ENCODE measurements at regions not wholly inside any gene's neighbourhood (a gene's known extent, or its start where the extent isn't known, plus 50 kb on each side); places are given as distances from the start of the nearest gene placed in this dataset.
"Not testable (repeated sequence)": the region's sequence is repeated elsewhere in the genome, so short reads cannot be mapped to it uniquely, and the experiment has no call there.

DNA sequence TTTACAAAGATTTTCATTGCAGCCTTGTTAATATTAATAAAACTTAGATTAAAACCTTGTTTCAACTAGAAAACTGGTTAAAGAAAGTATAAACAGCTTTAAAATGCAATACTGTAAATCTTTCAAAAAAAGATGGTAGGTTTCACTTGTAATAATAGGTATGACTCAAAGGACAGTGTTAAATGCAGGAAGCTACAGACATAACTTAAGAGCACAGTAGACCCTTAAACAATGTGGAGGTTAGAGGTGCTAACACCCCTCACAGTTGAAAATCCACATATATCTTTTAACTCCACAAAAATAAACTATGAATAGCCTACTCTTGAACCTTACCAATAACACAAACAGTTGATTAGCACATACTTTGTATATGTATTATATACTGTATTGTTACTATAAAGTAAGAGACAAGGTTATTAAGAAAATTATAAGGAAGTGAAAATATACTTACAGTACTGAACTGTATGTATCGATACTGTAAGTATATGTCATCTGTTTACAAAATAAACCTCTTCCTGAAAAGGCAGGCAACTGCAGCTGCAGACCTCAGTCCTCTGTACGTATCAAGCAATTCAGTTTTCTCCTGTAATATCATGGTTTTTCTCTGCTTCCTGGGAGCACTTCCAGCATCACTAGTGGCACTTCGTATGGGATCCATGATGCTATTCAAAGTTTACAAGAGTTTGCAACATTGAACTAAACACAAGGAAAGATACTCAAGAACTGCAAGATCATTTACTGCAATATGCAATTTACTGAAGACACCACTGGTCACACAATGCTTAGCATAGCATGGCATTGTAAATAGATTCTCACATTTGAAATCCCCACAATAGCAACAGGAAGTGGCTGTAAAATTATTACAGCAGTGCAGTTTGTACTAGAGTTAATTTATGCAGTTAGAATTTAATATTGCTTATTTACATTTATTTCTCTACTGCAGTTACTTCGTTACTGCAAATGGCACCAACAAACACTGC lies 610.5 kb upstream of the LRRTM4 start:
- DNase-seq (ENCODE audit: low spot score) (no peak), FAIRE-seq (no peak)

DNA sequence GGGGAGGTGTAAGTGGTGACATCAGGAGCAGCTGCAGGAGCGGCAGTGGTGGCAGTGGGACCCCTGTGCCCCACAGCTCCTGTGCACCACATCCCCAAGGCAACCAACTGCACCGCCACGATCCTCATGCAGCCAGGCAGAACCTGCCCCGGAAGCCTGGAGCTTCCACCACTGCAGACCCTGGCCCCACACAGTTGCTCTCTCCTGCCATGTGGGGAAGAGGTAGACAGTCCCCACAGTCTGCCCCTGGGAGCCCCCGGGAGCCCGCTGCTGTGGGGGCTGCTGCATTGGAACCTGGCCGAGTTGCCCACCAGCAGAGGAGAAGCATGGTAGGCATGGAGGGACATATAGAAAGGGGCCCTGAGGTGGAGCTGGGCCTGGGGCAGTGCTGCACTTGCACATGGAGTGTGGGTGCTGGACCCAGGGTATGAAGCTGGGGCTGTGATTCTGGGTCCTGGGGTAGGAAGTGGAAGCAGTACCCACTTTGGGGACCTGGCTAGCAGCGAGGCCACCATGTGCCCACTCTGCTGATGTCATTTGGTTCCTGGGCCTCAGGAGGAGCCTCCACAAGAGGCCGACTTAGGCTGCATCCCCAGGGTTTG lies 623.3 kb upstream of the LRRTM4 start:
- no peak for DNase-seq (ENCODE audit: low spot score)
- no peak for FAIRE-seq

DNA sequence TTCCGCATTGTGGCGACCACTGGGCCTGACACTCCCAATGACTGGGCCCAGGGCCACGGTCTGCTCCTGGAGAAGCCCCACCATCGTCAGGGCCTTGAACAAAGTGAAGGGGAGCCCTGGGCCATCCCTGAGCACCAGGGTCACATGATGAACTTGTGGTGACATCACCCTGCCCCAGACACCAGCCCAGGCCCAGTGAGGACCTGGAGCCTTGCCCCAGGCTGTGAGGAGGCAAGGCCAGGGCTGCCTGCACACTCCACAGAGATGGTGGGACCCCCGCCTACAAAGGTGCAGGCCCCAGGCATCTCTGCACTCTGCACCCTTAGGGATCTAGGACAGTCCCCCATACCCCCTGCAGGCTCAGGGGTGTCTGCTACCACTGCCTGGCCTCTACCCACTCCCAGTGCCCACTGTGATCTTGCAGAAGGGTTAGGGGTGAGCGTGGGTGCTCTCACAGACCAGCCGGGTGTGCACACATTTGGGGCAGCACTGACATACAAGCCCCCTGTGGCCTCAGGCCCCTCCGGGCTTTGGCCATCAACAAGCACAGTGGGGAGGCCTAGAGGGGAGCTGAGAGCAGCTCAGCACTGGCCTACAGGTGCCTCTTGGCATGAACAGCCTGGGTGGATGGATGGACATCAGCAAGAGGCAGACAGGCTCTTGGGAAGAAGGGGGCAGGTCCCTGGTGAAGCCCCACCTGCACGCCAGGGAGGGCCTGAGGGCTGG lies 624.0 kb upstream of the LRRTM4 start:
- FAIRE-seq, result no peak
- DNase-seq (ENCODE audit: low spot score), result no peak

GRCh38 chr2:78147466-78147865 lies 625.3 kb upstream of the LRRTM4 start:
- DNase-seq (ENCODE audit: low spot score) (no peak), FAIRE-seq (no peak)

- no peak for DNase-seq (ENCODE audit: low spot score)
- no peak for FAIRE-seq
Measured at GRCh38 chr2:78154586-78154985, 632.4 kb upstream of the LRRTM4 start.

DNA sequence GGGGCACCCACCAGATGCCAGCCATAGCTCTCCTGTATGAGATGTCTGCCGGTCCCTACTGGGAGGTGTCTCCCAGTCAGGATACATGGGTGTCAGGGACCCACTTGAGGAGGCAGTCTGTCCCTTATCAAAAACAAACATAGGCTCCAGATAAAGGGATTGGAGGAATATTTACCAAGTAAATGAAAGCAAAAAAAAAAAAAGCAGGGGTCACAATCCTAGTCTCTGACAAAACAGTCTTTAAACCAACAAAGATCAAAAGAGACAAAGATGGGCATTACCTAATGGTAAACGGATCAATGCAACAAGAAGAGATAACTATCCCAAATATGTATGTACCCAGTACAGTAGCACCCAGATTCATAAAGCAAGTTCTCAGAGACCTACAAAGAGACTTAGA lies 640.0 kb upstream of the LRRTM4 start:
- no peak for DNase-seq (ENCODE audit: low spot score)
- FAIRE-seq, result no peak

DNA sequence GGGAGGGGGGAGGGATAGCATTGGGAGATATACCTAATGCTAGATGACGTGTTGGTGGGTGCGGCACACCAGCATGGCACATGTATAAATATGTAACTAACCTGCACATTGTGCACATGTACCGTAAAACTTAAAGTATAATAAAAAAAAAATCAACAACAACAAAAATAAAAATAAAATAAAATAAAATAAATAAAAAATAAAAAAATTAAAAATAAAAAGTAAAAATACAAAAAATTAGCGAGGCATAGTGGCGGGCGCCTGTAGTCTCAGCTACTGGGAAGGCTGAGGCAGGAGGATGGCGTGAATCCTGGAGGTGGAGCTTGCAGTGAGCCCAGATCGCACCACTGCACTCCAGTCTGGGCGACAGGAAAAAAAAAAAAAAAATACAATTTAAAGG lies 650.0 kb upstream of the LRRTM4 start:
- FAIRE-seq; DNase-seq (ENCODE audit: low spot score): not testable (repeated sequence)

- no peak for FAIRE-seq
- no peak for DNase-seq (ENCODE audit: low spot score)
Measured at GRCh38 chr2:78175645-78176044, 653.5 kb upstream of the LRRTM4 start.

DNA sequence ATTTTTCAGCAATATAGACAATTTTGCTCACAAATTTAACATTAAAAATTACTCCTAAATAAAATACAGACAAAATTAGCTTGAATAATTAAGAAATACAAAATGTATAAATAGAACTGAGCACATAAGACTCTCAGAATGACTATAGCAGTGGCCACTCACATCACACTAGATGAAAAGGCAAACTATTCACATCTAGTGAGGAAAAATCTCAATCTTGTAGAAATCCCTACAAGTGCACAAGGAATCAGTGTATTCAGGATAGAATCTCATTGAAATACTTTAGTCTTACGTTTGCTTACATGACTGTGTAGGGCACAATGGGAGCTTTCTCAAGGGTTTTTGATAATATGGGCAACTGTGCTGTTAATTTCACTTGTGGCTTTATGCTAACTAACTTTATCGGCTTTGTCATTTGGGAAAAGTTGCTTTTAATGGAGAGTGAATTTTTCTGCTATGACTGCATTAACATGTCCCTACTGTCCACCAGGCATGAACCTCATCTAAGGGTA lies 678.9 kb upstream of the LRRTM4 start:
- DNase-seq (ENCODE audit: low spot score), result no peak
- no peak for FAIRE-seq

- no peak for FAIRE-seq
- DNase-seq (ENCODE audit: low spot score), result no peak
Measured at GRCh38 chr2:78202366-78202765, 680.2 kb upstream of the LRRTM4 start.

GRCh38 chr2:78202986-78203670 lies 681.0 kb upstream of the LRRTM4 start:
- DNase-seq (ENCODE audit: low spot score), result no peak

GRCh38 chr2:78218066-78218465 lies 695.9 kb upstream of the LRRTM4 start:
- no peak for FAIRE-seq
- no peak for DNase-seq (ENCODE audit: low spot score)

More at GRCh38 chr2:78202986-78203670, 681.0 kb upstream of the LRRTM4 start:
- no peak for FAIRE-seq

DNA sequence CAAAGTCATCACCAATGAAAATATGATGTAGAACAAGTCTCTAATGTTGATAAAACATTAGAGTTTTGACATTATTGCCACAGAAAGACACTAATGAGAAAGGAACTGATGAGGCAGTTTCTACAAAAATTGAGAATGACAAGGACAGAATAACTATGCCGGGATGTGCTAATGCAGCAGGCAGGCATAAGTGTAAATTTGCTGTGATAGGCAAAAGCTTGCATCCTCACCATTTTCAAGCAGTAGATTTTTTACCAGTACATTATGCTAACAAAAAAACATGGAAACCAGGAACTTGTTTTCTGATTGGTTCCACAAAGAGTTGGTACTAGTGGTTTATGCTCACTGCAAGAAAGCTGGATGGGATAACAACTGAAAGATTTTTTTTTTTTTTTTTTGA lies 715.5 kb upstream of the LRRTM4 start:
- FAIRE-seq (no peak), DNase-seq (ENCODE audit: low spot score) (no peak)

DNA sequence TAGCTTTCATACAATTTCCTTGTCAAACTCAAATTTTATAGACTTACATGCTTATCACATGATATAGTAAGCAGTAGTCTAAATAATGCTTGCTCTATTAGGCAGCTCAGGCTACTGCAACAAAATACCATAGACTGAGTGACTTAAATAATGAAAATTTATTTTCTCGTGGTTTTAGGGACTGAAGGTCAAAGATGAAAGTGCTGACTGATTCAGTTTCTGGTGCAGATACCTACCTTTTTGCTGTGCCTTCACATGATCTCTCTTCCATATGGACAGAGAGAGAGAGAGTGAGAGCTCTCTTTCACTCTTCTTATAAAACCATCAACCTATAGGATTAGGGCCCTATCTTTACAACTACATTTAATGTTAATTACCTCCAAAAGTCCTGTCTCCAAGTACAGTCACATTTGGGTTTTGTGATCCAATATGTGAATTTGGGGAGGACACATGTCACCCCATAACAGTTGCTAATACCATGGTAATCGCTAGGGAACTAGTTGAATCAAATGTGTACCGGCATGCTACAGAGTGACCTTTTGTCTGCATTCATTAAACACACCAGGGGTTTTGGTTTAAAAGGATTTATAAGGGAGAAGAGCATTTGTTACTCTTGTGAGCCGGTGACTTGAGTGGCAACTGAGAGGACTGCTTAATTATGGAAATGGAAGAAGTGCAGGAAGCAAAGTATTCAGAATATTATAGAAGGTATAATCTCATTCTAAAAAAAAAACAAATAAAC lies 723.4 kb upstream of the LRRTM4 start:
- DNase-seq (ENCODE audit: low spot score) (no peak), FAIRE-seq (no peak)

DNA sequence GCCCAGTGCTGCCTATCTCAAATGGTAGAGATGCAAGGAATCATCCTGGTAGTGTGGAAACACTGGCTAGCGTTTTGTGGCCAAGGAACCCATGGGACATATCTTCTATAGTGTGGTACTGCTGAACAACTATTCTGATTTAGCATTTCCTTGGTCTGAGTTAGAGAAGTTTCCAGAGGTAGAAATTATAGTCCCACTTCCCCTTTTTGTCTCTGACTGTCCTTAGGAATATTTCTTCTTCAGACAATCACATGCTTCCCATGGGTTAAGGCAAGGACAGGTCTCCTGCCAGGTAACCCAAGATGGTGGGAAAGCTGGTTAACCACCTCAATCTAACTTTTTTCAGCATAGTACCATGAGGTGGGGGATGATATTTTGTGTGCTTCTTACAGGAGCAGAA lies 729.5 kb upstream of the LRRTM4 start:
- no peak for DNase-seq (ENCODE audit: low spot score)
- FAIRE-seq, result no peak

DNA sequence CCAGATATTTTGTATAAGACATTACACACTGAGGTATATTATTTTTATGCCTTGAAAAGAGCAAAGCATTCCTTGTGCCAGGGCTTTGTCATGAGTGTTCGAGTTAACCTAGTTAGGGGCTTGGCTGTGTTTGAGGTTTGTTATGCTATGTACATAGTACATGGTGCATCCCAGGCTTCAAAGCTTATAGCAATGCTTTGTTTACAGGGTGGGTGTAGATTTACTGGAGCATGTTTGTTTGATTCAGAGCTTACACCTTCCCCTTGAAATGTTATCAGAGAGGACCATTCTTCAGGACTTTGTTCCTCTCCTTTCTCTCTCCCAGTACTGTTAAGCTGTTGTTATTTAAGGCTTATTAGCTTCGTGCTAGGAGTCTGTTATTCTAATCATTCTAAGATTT lies 738.7 kb upstream of the LRRTM4 start:
- FAIRE-seq, result no peak
- DNase-seq (ENCODE audit: low spot score), result no peak

DNA sequence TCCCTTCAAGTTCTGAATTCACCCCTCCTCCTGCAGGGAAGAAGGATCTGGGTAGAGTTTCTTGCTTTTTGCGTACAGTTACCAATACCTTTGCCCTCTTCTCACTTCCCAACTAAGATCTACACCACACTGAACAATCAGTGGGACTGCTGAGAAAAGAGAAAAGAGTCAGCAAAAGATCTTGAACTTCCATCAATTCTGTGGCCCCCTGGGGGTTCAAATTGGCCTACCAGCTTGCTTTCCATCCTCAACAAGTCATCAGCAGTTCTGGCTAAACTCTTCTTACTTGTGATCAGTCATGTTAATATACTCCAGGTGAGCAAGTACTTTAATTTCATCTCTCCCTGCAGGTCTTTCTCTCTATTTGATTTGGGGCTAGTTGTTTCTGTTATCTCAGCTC lies 739.3 kb upstream of the LRRTM4 start:
- DNase-seq (ENCODE audit: low spot score), result no peak
- no peak for FAIRE-seq

GRCh38 chr2:78262089-78262488 lies 739.9 kb upstream of the LRRTM4 start:
- not testable (repeated sequence) for DNase-seq (ENCODE audit: low spot score); FAIRE-seq

- no peak for FAIRE-seq
- DNase-seq (ENCODE audit: low spot score), result no peak
Measured at GRCh38 chr2:78262713-78263375, 740.7 kb upstream of the LRRTM4 start.

- FAIRE-seq (no peak), DNase-seq (ENCODE audit: low spot score) (no peak)
Measured at GRCh38 chr2:78263571-78263970, 741.4 kb upstream of the LRRTM4 start.

Data from RCC 7860 (cell line).